Naive thymus-derived CD4-positive, alpha-beta T cell (primary cell): ENCODE measurements at regions not wholly inside any gene's neighbourhood (a gene's known extent, or its start where the extent isn't known, plus 50 kb on each side); places are given as distances from the start of the nearest gene placed in this dataset.
A peak's percentile ranks its signal among the peaks of the same experiment; 100 is the strongest.
"Not testable (repeated sequence)": the region's sequence is repeated elsewhere in the genome, so short reads cannot be mapped to it uniquely, and the experiment has no call there.

ENCODE experiments used
- ATAC-seq: fragments of 150-1000 bp; cut with Tn5 transposase; 2 replicates; pipeline ENCODE4 v1.10.0; 2021; ENCODE audit warnings: mild to moderate bottlenecking, moderate library complexity
- CTCF ChIA-PET: fragments of 350-600 bp; sonication (Branson Sonifier 250); formaldehyde crosslinking; loops from one replicate; lab custom pipeline; 2021; ENCODE audit warnings: antibody characterized with exemption; lab: Charles Lee
- POLR2A ChIA-PET: fragments of 350-600 bp; sonication (Branson Sonifier 250); formaldehyde crosslinking; loops from one replicate; lab custom pipeline; 2021; ENCODE audit warnings: antibody characterized with exemption, inconsistent platforms; lab: Charles Lee
- DNase-seq, 9 donors: peaks; one replicate each; pipeline versions ENCODE4 v3.0.0 to v3.0.0-alpha.2; 2020 to 2022; ENCODE audit warnings: mixed read lengths in 1 of 9
- H3K27ac ChIP-seq: one replicate; pipeline ENCODE4 v1.7.0; 2013; ENCODE audit warnings: mild to moderate bottlenecking, low read depth, low read length, moderate library complexity
- H3K27me3 ChIP-seq, 2 donors: one replicate each; pipeline ENCODE4 v1.7.0; 2013; ENCODE audit warnings: low read length in 2 of 2, mild to moderate bottlenecking in 2 of 2, moderate library complexity in 2 of 2; ENCODE audit not compliant: control insufficient read depth in 2 of 2, insufficient read depth in 2 of 2
- H3K36me3 ChIP-seq, 3 experiments: 1 replicate in 2 of 3; 2 replicates in 1 of 3; pipeline ENCODE4 v1.7.0; 2013; ENCODE audit warnings: low read length in 3 of 3, mild to moderate bottlenecking in 3 of 3, moderate library complexity in 1 of 3; ENCODE audit not compliant: insufficient read depth in 3 of 3, control insufficient read depth in 2 of 3
- H3K4me1 ChIP-seq, 2 donors: one replicate each; pipeline ENCODE4 v1.7.0; 2013; ENCODE audit warnings: low read length in 2 of 2, mild to moderate bottlenecking in 2 of 2, moderate library complexity in 1 of 2; ENCODE audit not compliant: control insufficient read depth in 2 of 2, insufficient read depth in 2 of 2
- H3K4me3 ChIP-seq: 2 replicates; pipeline ENCODE4 v1.7.0; 2013; ENCODE audit warnings: mild to moderate bottlenecking, low read length
- H3K9me3 ChIP-seq, 3 experiments: 1 replicate in 2 of 3; 2 replicates in 1 of 3; pipeline ENCODE4 v1.7.0; 2013; ENCODE audit warnings: low read length in 3 of 3; ENCODE audit not compliant: control insufficient read depth in 2 of 3
- H3K27ac Mint-ChIP-seq, 9 donors: one replicate each; pipeline ENCODE4 v1.8.0; 2020 to 2022; ENCODE audit warnings: mixed read lengths in 9 of 9, mild to moderate bottlenecking in 8 of 9, moderate library complexity in 5 of 9, inconsistent platforms in 2 of 9
- H3K27me3 Mint-ChIP-seq, 5 donors: one replicate each; pipeline ENCODE4 v1.8.0; 2021 to 2022; ENCODE audit warnings: mixed read lengths in 5 of 5, mild to moderate bottlenecking in 1 of 5
- H3K36me3 Mint-ChIP-seq, 5 donors: one replicate each; pipeline ENCODE4 v1.8.0; 2020 to 2022; ENCODE audit warnings: mixed read lengths in 5 of 5, mild to moderate bottlenecking in 3 of 5, inconsistent platforms in 1 of 5
- H3K4me1 Mint-ChIP-seq, 7 donors: one replicate each; pipeline ENCODE4 v1.8.0; 2020 to 2022; ENCODE audit warnings: mixed read lengths in 7 of 7, mild to moderate bottlenecking in 3 of 7, inconsistent platforms in 1 of 7
- H3K4me3 Mint-ChIP-seq, 10 donors: one replicate each; pipeline ENCODE4 v1.8.0; 2020 to 2022; ENCODE audit warnings: mild to moderate bottlenecking in 10 of 10, mixed read lengths in 10 of 10, moderate library complexity in 6 of 10, inconsistent platforms in 2 of 10
- H3K9me3 Mint-ChIP-seq, 11 donors: one replicate each; pipeline ENCODE4 v1.8.0; 2020 to 2022; ENCODE audit warnings: mixed read lengths in 11 of 11, mild to moderate bottlenecking in 4 of 11, inconsistent platforms in 1 of 11, moderate library complexity in 1 of 11
- intact Hi-C, 2 donors: fragments of 100-400 bp; cut with micrococcal nuclease; formaldehyde crosslinking; loops; one replicate each; pipeline ENCODE4 v1.15.1; 2023

GRCh38 chr12:65728848-65729793, 95.2 kb upstream of the HMGA2 start:
- ChIA-PET CTCF (no interaction called here), POLR2A (no interaction called here)
- H3K36me3 Mint-ChIP-seq: peaks cover 0 to 7% (median 4%) of the 10 kb centered on the region in 5 donors
- no peaks in the 10 kb centered on the region for H3K27me3 ChIP-seq
- H3K36me3 ChIP-seq: no peaks in the 10 kb centered on the region
- intact Hi-C loops: no loop called here
- H3K27ac Mint-ChIP-seq: no peak overlapping the region
- H3K4me3 ChIP-seq: no peak overlapping the region
- H3K4me1 Mint-ChIP-seq: peaks cover 0 to 13% (median 0%) of the 10 kb centered on the region in 7 donors
- peaks cover 0 to 9% (median 0%) of the 10 kb centered on the region in 11 donors for H3K9me3 Mint-ChIP-seq
- no peaks in the 10 kb centered on the region for H3K9me3 ChIP-seq
- ATAC-seq (no peak), DNase-seq (no peak)
- peak overlapping the region in 5 of 10 donors; percentile 6 to 50 (median 25) for H3K4me3 Mint-ChIP-seq
- H3K27me3 Mint-ChIP-seq: peaks cover 56 to 64% (median 61%) of the 10 kb centered on the region in 5 donors
- peaks cover 0 to 4% of the 10 kb centered on the region in 2 donors for H3K4me1 ChIP-seq
- H3K27ac ChIP-seq: no peak overlapping the region

- no peak overlapping the region for H3K4me3 Mint-ChIP-seq
- peaks cover 0 to 6% (median 0%) of the 10 kb centered on the region in 11 donors for H3K9me3 Mint-ChIP-seq
- H3K4me1 Mint-ChIP-seq: peaks cover 0 to 13% (median 0%) of the 10 kb centered on the region in 7 donors
- ChIA-PET CTCF (no interaction called here), POLR2A (no interaction called here)
- peaks cover 45 to 73% (median 66%) of the 10 kb centered on the region in 5 donors for H3K27me3 Mint-ChIP-seq
- ATAC-seq: no peak
- Histone ChIP-seq H3K27ac (no peak overlapping the region), H3K36me3 (no peaks in the 10 kb centered on the region), H3K4me1 (peaks cover 0 to 4% of the 10 kb centered on the region in 2 donors), H3K4me3 (no peak overlapping the region), H3K27me3 (no peaks in the 10 kb centered on the region), H3K9me3 (no peaks in the 10 kb centered on the region)
- H3K36me3 Mint-ChIP-seq: peaks cover 0 to 7% (median 4%) of the 10 kb centered on the region in 5 donors
- H3K27ac Mint-ChIP-seq: no peak overlapping the region
- DNase-seq: no peak
- intact Hi-C loops: no loop called here
Observed at GRCh38 chr12:65731771-65732170, 92.5 kb upstream of the HMGA2 start.

GRCh38 chr12:65733643-65734042, 90.6 kb upstream of the HMGA2 start:
- intact Hi-C loops, H3K9me3 ChIP-seq, H3K4me1 ChIP-seq, H3K27me3 ChIP-seq, H3K4me3 Mint-ChIP-seq, H3K36me3 ChIP-seq, ATAC-seq, H3K27ac Mint-ChIP-seq, POLR2A ChIA-PET, H3K36me3 Mint-ChIP-seq, H3K27ac ChIP-seq, CTCF ChIA-PET, H3K4me3 ChIP-seq, DNase-seq, H3K4me1 Mint-ChIP-seq: not testable (repeated sequence)
- H3K27me3 Mint-ChIP-seq: peaks cover 29 to 63% (median 53%) of the 10 kb centered on the region in 5 donors
- H3K9me3 Mint-ChIP-seq: peaks cover 0 to 13% (median 0%) of the 10 kb centered on the region in 11 donors

GRCh38 chr12:65734226-65734625, 90.1 kb upstream of the HMGA2 start:
- H3K36me3 Mint-ChIP-seq: peaks cover 0 to 7% (median 4%) of the 10 kb centered on the region in 5 donors
- POLR2A ChIA-PET: no interaction called here

GRCh38 chr12:65739606-65740005, 84.7 kb upstream of the HMGA2 start:
- ChIA-PET CTCF (no interaction called here), POLR2A (no interaction called here)
- DNase-seq (no peak), ATAC-seq (no peak)
- Mint-ChIP-seq H3K27ac (no peak overlapping the region), H3K9me3 (peaks cover 0 to 9% (median 0%) of the 10 kb centered on the region in 11 donors), H3K27me3 (peaks cover 5 to 51% (median 27%) of the 10 kb centered on the region in 5 donors), H3K4me3 (peak overlapping the region in 5 of 10 donors; percentile 2 to 89 (median 74)), H3K4me1 (peaks cover 10 to 20% (median 14%) of the 10 kb centered on the region in 7 donors), H3K36me3 (peaks cover 0 to 2% (median 0%) of the 10 kb centered on the region in 5 donors)
- Histone ChIP-seq H3K9me3 (no peaks in the 10 kb centered on the region), H3K36me3 (no peaks in the 10 kb centered on the region), H3K27me3 (no peaks in the 10 kb centered on the region), H3K4me3 (no peak overlapping the region), H3K27ac (no peak overlapping the region), H3K4me1 (no peaks in the 10 kb centered on the region)
- intact Hi-C loops: loop anchor here in 1 of 2 donors (5.0 kb wide), 2 partner anchors 428 to 567 kb away; partner anchors contain the start of gene TMBIM4

More at GRCh38 chr12:65734226-65734625, 90.1 kb upstream of the HMGA2 start:
- CTCF ChIA-PET: no interaction called here
- Mint-ChIP-seq H3K4me3 (no peak overlapping the region), H3K27ac (no peak overlapping the region), H3K9me3 (peaks cover 0 to 13% (median 0%) of the 10 kb centered on the region in 11 donors), H3K27me3 (peaks cover 24 to 61% (median 49%) of the 10 kb centered on the region in 5 donors), H3K4me1 (peaks cover 0 to 6% (median 0%) of the 10 kb centered on the region in 7 donors)
- Histone ChIP-seq H3K4me3 (no peak overlapping the region), H3K9me3 (no peaks in the 10 kb centered on the region), H3K4me1 (no peaks in the 10 kb centered on the region), H3K27me3 (no peaks in the 10 kb centered on the region), H3K27ac (no peak overlapping the region), H3K36me3 (no peaks in the 10 kb centered on the region)
- DNase-seq: no peak
- intact Hi-C loops: no loop called here
- ATAC-seq: no peak

GRCh38 chr12:65740506-65740872, 83.8 kb upstream of the HMGA2 start:
- Histone ChIP-seq H3K4me3 (no peak overlapping the region), H3K36me3 (no peaks in the 10 kb centered on the region), H3K27ac (no peak overlapping the region), H3K4me1 (no peaks in the 10 kb centered on the region), H3K9me3 (no peaks in the 10 kb centered on the region), H3K27me3 (no peaks in the 10 kb centered on the region)
- no peak for DNase-seq
- ChIA-PET POLR2A (no interaction called here), CTCF (no interaction called here)
- intact Hi-C loops: loop anchor here in 1 of 2 donors (5.0 kb wide), 2 partner anchors 427 to 568 kb away; partner anchors contain the start of gene TMBIM4
- Mint-ChIP-seq H3K27ac (peak overlapping the region in 8 of 9 donors; percentile 4 to 88 (median 61)), H3K4me1 (peaks cover 10 to 20% (median 14%) of the 10 kb centered on the region in 7 donors), H3K4me3 (peak overlapping the region; percentile 33 to 89 (median 82)), H3K9me3 (peaks cover 0 to 9% (median 0%) of the 10 kb centered on the region in 11 donors), H3K27me3 (peaks cover 9 to 48% (median 28%) of the 10 kb centered on the region in 5 donors), H3K36me3 (peaks cover 0 to 2% (median 0%) of the 10 kb centered on the region in 5 donors)
- no peak for ATAC-seq
